NCI-H2196 treated with DMSO at 0.1 percent for 48 hours (cell line): ENCODE measurements at regions not wholly inside any gene's neighbourhood (a gene's known extent, or its start where the extent isn't known, plus 50 kb on each side); places are given as distances from the start of the nearest gene placed in this dataset.

Source experiments
- DNase-seq: peaks from one replicate; lab custom pipeline; 2025; ENCODE audit not compliant: unreplicated experiment; lab: John Stamatoyannopoulos, UW

DNA sequence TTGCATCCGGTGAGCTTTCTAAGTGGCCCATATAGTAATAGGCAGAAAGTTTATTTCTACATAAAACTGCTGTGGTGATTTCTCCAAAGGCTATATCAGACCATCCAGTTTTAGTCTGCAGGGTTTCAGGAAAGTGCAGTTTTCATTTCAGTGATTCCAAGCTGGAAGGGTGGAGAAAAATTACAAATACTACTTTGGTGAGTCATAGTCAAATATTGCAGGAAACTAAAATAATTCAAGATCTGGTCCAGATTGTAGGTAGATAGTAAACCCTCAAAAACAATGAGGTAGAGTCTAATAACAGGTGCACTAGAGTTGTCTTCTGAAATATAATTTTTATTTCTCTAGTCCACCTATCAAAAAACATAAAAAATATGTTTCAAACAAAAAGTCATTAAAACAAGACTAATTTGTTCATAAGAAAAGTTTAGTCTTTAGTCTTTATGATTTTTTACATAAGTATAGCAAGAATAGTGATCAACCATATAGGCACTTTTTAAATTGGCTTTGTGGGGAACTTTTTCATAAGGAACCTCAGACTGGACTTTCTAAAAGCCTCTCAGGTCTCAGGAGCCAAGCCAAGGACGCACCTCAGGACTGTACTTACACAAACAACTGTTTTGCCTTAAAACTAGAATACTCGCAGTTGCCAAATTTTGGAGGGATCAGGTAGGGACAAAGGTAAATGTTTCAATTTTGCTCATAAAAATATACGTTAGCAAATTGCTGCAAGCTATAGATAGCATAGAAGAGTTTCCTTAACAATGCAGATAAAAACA, 101.8 kb upstream of the TLR3 start:
- no peak for DNase-seq

DNA sequence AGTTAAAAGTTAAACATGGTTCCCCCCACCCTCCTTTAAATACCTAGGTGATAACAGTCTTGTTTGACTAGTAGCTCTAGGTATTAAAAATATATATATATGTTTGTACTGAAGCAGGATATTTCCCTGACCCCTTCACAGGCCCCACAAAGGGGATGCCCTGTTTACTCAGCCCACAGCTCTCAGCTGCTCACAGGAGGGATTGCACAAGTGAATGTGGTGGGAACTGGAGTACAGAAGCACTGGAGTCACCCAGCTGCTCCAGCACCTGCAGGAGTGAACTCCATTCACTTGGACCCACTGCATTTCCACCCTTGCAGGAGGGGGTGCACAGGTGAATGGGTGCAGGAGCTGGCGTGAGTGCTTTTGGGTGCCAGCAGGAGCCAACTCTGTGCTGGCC, 99.3 kb upstream of the TLR3 start:
- DNase-seq = no peak

DNA sequence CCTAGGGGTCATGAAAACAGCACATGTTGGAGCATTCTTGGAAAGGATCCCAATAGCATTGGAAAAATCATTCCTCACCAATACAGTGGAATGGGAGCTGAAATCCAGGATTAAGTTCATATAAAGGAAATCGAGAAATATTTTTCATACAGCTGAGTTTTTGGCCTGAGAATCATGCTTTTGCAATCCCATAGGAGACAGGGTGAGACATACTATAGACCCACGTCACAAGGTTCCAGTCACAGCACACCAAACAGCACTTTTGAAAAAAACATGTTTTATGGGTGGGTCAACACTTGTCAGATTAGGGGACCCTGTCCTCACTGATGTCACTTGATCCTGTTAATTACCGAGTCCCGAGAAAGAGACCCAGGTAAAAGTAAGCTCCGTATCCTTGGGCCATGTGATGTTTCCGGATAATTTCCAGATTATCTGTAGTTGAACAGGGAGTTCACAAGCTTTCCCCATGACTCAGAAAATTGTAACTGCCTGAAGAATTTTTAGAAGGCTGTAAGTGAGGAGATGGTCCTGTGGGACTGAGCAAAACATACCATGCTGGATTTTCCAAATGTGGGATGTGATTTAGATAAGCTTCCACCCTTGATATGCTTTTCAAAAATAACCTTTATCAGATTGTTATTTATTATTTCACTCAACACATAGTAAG, 80.9 kb upstream of the TLR3 start:
- no peak for DNase-seq

DNA sequence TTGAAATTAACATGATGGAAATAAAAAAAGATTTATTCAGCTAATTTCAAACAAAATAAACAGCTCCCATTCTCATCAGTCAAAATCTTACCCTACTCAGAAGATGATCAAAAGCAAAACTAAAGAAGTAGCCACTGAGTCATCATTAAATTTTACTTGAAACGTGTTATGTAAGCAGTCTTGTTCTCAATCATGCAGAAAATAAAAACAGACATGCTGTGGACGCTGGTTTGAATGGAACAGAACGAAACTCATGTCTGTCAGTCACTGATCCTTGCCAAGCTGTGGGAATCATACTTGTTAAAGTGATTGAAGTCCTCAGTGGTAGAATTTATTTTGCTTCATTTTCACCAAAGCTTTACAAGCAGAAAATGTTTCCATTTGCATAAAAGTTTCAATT, 77.2 kb upstream of the TLR3 start:
- no peak for DNase-seq

DNA sequence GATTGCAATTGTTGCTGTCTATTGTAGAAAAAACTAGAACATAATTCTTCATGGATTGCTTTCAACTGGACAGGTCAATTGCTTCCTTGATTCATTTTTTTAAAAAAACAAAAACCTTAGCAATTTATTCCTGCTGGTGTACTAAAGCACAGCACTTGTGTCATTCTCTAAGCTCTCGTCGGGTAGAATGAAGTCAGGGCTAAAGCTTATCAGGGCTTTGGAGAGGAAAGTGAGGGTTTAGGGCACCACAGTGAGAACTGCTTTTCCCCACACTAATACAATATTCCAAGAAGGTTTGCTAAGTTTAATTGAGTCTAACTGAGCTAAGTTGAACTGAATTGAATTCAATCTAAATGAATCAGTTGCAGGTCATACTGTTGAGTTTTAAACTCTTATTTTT, 76.4 kb upstream of the TLR3 start:
- DNase-seq = no peak

DNA sequence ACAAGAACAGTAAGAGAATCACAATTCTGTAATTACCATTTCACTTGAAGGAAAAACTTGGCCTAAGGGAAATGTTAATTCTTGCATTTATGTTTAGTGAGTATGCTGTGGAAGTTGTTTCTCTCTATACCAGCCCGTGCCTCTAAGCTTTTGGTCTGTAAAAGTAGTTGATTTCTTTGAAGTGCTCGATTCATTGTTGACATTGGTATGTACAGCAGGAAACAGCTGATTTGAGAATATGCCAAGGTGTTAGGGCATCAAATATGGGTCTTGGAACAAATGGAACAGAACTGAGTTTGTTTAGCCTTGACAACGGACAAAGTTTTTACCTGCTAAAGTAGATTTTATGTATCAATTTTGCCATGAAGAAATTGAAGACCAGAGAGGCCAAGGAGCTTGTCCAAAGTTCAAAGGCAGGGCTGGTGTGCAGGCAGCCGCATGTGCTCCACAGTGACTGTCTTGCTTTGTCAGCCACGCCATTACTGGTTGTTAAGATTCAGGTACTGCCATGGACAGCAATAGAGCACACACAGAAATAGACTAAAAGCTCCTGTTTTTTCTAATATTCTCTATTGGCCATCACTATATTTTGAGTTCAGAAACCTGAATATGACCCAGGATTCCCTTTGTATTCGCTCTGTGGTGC, 75.5 kb upstream of the TLR3 start:
- DNase-seq = no peak

DNA sequence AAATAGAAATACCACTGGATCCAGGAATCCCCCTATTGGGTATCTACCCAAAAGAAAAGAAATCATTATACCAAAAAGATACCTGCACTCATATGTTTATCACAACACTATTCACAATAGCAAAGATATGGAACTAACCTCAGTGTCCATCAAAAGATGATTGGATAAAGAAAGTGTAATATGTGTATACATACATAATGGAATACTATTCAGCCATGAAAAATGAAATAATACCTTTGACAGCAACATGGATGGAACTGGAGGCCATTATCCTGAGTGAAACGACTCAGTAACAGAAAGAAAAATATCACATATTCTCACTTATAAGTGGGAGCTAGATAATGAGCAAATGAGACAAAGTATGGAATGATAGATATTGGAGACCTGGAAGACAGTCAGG, 74.2 kb upstream of the TLR3 start:
- no peak for DNase-seq

DNA sequence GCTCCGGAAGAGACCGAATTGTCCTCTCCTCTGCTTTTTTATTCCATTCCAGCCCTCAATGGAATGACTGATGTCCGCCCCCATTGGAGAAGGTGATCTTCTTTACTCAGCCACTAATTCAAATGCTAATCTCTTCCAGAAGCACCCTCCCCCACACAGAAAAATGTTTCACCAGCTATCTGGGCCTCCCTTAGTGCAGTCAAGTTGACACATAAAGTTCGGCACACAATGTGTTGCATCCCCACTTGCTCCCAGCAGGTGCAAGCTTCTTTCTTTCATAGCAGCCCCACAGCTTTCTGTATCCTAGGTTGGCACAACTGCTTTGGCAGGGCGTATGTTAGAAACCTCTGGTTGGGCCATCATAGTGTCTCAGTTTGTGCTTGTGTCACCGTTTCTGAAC, 73.3 kb upstream of the TLR3 start:
- DNase-seq = no peak

DNA sequence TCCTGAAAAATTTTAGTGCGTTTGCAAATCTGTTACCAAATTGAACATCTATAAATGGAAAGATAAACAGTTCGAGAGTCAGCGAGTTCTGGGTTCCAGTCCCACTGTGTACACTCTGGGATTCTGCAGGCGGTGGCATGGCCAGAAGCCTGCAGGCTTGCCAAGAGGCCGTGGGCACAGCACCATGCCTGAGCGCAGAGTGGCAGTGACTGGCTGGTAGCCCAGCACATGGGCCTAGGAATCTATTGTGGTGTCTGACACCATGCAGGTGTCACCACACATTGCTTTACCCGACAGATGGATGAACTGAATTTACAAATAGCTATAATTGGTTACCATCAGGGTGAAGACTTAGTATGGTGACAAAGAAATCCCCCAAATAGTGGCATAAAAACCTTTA, 71.7 kb upstream of the TLR3 start:
- no peak for DNase-seq

DNA sequence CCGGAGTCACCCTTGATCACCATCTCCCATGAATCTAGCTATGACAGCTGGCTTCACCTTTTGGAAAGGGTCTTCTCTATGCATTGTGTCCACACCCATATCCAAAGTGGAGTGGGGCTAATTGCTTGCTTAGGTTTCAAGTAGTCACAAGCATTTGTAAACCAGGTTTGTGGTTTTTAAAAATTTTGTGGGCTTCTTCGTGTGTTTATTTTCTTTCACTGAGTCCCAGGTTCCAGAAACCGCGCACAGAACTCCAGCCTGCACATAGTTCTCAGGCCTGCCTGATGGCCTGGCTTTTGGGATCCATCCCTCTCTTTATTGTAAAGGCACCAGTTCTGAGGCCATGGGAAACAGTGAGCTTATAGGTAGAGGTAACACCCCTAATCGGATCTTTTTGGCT, 70.2 kb upstream of the TLR3 start:
- DNase-seq = no peak

DNA sequence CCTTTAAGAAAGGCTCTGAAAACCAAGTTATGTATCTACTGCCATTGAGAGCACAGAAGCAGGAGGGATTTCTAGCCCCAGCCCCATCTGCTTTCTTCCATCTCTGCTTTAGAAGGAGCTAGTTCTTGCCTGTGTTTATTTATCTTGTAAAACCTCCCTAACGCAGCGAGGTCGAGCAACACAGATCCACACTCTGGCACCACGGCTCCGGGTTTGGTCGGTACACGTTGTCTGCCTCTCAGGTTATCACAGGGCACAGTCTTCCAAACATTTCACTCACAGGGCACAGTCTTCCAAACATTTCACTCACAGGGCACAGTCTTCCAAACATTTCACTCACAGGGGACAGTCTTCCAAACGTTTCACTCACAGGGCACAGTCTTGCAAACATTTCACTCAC, 69.7 kb upstream of the TLR3 start:
- DNase-seq = no peak

DNA sequence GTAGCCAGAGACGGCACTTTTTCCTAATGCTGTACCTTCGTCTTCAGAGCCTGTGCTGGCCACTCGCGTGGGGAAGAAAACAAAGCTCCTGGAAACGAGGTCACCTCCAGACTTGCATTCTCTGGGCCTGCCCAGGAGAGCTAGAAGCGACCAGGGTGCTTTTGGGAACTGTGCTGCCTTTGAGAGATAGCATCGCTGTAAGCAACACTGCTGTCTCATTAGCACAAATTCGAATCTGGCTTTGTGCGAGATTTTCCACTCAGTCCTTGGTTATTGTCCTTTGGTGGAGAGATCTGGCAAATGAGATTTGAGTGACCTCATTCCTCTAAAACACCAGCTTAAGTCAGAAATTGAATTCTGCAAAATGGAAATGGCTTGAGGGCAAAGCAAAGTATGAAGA, 66.1 kb upstream of the TLR3 start:
- no peak for DNase-seq

DNA sequence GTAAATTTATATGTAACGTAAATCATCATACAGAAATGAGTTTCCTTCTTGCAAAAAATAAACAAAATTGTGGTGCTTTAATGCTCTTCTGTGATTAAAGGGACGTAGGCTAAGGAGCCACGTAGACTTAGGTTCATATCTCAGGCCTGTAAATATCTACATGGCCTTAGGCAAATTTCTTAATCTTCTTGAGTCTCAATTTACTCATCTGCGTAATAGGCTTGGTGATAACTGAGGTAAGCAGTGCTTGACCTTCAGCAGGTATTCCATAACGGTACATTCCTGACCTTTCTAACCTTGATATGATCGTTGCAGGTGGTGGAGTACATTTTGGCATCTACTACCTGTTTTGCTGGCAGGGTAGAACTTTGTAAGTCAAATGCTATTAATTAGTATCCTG, 65.2 kb upstream of the TLR3 start:
- no peak for DNase-seq

DNA sequence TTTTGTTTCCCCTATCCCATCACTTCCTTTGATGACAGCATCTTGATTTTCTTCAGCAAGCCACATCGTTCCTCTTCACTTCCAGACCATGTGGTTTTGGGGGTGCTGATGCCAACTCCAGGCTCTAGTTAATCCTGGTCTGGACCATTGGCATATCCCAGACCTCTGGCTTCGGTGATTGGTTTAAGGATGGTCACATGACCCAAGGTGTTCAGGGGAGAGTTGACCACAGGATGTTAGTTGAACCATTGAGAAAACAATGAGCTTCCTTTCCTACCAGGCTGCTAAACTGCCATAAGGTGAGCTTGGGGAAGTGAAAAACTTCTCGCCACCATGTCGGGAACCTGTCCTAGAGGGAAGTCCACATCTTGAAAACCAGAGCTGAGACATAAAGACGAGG, 60.9 kb upstream of the TLR3 start:
- DNase-seq = no peak

DNA sequence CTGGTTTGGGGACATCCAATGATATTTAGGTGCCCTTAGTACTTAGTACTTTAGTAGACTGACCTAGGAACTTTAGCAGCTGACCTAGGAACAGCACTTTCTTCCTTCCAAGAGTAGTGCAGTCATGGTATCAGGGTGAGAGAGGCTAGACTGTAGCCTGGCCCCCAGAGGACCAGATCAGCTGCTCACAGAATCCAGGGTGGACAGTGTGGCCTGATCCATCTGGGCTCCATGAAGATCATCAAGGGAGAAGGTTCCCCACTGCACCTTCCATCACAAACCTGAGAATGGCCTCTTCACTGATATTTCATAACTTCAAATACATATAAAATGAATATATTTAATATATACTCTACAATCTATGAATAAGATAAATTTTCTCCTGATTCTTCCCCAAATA, 59.0 kb upstream of the TLR3 start:
- no peak for DNase-seq

DNA sequence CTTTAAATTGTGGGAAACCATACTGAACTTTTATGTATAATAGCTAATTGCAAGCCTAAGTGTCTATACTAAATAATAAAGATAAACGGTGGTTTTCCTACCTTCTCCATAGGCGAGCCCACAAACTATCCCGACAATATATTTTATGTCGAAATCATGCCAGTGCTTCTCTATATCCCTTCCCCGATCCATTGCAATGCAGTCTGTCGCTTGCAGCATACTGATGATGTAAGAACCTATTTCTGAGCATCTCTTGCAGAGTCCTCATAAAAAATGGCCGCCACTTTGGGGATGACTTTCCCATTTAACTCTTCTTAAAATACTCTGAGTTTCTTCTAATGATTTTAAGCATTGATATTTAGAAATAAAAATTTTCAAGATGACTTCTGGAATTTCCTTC, 58.1 kb upstream of the TLR3 start:
- no peak for DNase-seq

DNA sequence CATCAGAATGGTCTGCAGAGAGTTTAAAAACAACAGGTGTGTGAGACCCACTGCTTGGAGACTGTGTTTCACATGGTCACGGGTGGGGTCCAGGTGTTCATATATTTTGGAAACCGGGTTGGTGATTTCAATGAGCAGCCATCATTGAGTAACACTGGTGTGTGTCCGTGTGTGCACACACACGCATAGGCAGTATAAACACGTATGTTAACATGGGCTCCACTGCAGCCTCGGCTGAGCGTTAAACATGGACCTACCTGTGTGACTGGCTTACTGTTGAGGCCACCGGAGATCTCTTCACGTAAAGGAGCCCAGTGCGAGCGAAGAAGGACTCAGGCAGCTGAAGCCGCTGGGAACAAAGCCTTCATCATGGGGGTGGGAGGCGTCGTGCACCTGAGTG, 56.9 kb upstream of the TLR3 start:
- DNase-seq = no peak

DNA sequence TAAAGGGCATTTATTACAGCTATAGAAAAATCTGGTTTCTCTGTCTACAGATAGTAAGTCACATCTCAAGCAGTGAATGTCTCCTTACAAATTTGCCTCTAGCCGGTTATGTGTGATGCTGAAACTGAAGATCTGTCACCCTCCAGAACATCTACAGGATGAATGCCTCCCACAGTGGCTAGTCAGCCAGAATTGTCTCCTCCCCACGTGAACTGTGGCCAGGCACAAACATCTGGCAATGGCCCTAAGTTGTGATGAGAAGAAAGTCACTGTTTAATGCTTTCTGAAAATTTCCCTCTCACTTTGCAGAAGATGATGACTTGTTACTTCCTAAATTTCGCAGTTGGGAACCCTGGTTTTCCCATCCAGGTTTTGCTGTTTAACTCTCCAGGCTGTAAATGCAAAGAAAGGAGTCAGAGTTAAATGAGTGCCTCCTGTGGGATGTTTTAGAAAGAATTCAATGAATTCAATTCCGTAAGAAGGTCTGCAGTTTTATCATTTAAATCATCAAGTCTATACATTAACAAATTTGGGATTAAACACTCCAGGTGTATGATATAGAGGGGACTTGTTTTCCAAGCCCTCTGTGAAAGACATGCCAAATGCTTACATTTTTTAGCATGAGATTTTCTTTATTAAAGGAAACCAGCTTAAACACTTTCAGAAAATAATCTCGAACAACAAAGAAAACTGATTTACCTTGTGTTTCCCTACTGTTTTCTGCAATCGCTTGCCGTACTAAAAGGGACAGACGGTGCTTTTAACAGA, 55.4 kb upstream of the TLR3 start:
- DNase-seq = no peak

DNA sequence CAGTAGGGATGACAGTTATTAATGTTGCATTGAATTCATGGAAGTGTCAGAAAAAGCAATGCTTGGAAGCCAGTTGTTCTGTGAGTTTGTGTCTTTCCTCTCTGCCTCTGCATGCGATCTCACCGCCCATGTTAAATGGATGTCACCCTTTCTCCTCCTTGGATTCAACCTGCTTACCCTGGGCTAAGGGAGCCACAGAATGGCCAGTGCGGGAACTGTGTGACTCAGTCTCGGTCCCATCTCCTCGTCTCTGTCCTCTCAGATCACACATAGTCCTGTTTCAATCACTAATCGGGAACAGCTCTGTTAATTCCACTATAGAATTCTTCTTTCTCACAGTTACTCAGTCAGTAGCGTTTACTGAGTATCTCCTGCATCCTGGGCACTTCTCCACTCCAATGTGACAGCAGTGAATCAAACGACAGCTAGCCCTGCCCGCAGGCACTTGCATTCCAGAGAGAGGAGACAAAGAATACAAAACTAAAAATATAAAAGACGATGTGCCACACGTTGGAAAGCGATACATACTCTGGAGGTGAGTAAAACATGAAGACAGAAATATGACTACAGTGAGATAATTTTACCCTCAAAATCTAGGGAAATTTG, 53.6 kb upstream of the TLR3 start:
- DNase-seq = no peak

DNA sequence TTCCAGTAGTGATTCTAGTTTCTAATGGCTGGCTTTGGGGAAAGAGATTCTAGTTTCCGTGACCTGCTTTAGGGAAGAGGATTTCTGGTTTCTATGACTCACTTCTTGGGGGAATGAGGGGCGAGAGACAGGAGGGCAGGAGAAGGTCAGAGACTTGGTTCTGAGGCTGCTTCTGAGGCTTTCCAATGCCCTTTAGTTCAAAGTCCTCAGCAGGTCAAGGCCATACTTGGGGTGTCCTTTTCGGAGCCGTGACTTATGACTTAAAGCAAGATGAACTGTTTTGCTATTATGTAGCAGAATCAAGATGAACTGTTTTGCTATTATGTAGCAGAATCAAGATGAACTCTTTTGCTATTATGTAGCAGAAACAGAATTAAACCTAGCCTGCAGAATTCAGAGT, 52.2 kb upstream of the TLR3 start:
- no peak for DNase-seq

DNA sequence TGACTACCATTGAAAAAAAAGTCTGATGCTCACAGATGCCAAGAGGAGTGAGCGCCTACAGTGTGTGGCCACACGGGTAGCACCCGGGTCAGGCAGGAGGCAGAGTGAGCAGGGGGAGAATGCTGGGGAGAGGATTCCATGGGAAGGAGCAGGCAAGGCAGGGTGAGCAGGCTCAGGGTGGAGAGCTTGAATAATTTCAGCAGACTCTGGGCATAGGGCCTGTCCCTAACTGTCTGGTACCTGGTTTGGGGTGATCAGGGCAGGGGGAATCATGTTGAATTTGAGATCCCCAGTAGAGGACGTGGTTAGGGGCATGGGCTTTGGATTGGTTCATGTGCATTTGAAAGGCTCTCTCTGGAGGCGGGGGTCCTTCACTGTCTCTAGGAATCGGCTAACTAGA, 51.2 kb upstream of the TLR3 start:
- DNase-seq = no peak
